Activated CD4-positive, alpha-beta T cell treated with anti-CD3 and anti-CD28 coated beads, Interleukin-2, Interleukin-4, amounts not matched to agents 100 ng/mL and 50 ng/mL, durations not matched to agents 16 hours and 8 hours (primary cell): ENCODE measurements at regions not wholly inside any gene's neighbourhood (a gene's known extent, or its start where the extent isn't known, plus 50 kb on each side); places are given as distances from the start of the nearest gene placed in this dataset.
"Not testable (repeated sequence)": the region's sequence is repeated elsewhere in the genome, so short reads cannot be mapped to it uniquely, and the experiment has no call there.

Experiments used
- DNase-seq: peaks from one replicate; pipeline ENCODE4 v3.0.0-alpha.2; 2020; ENCODE audit warnings: low spot score

GRCh38 chr6:43884652-43885022 is 114.6 kb downstream of the VEGFA start:
- no peak for DNase-seq

- DNase-seq, result no peak
Measured at GRCh38 chr6:43883847-43884651, 114.0 kb downstream of the VEGFA start.

GRCh38 chr6:43882690-43883448 is 112.9 kb downstream of the VEGFA start:
- not testable (repeated sequence) for DNase-seq

GRCh38 chr6:43880236-43881137 is 110.5 kb downstream of the VEGFA start:
- no peak for DNase-seq

- DNase-seq, result no peak
Measured at GRCh38 chr6:43879722-43880121, 109.7 kb downstream of the VEGFA start.

GRCh38 chr6:43878823-43879495 is 108.9 kb downstream of the VEGFA start:
- no peak for DNase-seq

GRCh38 chr6:43878127-43878634 is 108.2 kb downstream of the VEGFA start:
- DNase-seq, result no peak

GRCh38 chr6:43877463-43878126 is 107.6 kb downstream of the VEGFA start:
- no peak for DNase-seq

- DNase-seq, result no peak
Measured at GRCh38 chr6:43877036-43877435, 107.0 kb downstream of the VEGFA start.

- no peak for DNase-seq
Measured at GRCh38 chr6:43876602-43877001, 106.6 kb downstream of the VEGFA start.

GRCh38 chr6:43875849-43876572 is 106.0 kb downstream of the VEGFA start:
- DNase-seq, result no peak

- DNase-seq, result no peak
Measured at GRCh38 chr6:43874814-43875590, 105.0 kb downstream of the VEGFA start.

- no peak for DNase-seq
Measured at GRCh38 chr6:43873806-43874714, 104.0 kb downstream of the VEGFA start.

GRCh38 chr6:43871933-43872332 is 101.9 kb downstream of the VEGFA start:
- no peak for DNase-seq

- no peak for DNase-seq
Measured at GRCh38 chr6:43871284-43871683, 101.3 kb downstream of the VEGFA start.

- DNase-seq, result no peak
Measured at GRCh38 chr6:43870660-43871061, 100.7 kb downstream of the VEGFA start.

- DNase-seq, result no peak
Measured at GRCh38 chr6:43869792-43870659, 100.0 kb downstream of the VEGFA start.
